PC-9 (cell line): ENCODE measurements at regions not wholly inside any gene's neighbourhood (a gene's known extent, or its start where the extent isn't known, plus 50 kb on each side); places are given as distances from the start of the nearest gene placed in this dataset.

ENCODE experiments used
- BruUV-seq: library from RNA; stranded (reverse); fragments of 400-500 nt; replicated peaks from 2 replicates; lab custom pipeline; 2021; lab: Mats Ljungman, UMichigan
- CTCF ChIA-PET: fragments of 300-600 bp; sonication (Branson Sonifier 250); formaldehyde crosslinking; loops from one replicate; lab custom pipeline; 2022; ENCODE audit warnings: antibody characterized with exemption; lab: Charles Lee
- POLR2A ChIA-PET: fragments of 300-600 bp; sonication (Branson Sonifier 250); formaldehyde crosslinking; loops from one replicate; lab custom pipeline; 2022; ENCODE audit warnings: antibody characterized with exemption; ENCODE audit not compliant: unreplicated experiment; lab: Charles Lee
- DNase-seq, 2 experiments: peaks; one replicate each; pipeline versions ENCODE4 v3.0.0 to v3.0.0-alpha.2; 2015 to 2022; ENCODE audit warnings: mixed read lengths in 1 of 2
- H2AFZ ChIP-seq: fragments of 200-600 bp; sonication (generic); 2 replicates; pipeline ENCODE4 v1.8.1; 2017; ENCODE audit warnings: antibody characterized with exemption
- H3F3A ChIP-seq: fragments of 200-600 bp; sonication (generic); 2 replicates; pipeline ENCODE4 v1.8.1; 2017; ENCODE audit warnings: antibody characterized with exemption, mild to moderate bottlenecking, low read depth; ENCODE audit not compliant: insufficient read depth
- H3K27ac ChIP-seq: fragments of 200-600 bp; sonication (generic); 2 replicates; pipeline ENCODE4 v1.6.1; 2016; ENCODE audit warnings: mixed run types
- H3K27me3 ChIP-seq: fragments of 200-600 bp; sonication (generic); 2 replicates; pipeline ENCODE4 v1.6.1; 2016; ENCODE audit warnings: low read depth, mixed run types; ENCODE audit not compliant: insufficient read depth
- H3K36me3 ChIP-seq: fragments of 200-600 bp; sonication (generic); 2 replicates; pipeline ENCODE4 v1.6.1; 2016; ENCODE audit warnings: low read depth, mixed run types
- H3K4me1 ChIP-seq: fragments of 200-600 bp; sonication (generic); replicated peaks from 2 replicates; pipeline ENCODE4 v1.6.1; 2016; ENCODE audit warnings: mixed run types; ENCODE audit not compliant: insufficient read depth
- H3K4me2 ChIP-seq: fragments of 200-600 bp; sonication (generic); 2 replicates; pipeline ENCODE4 v1.6.1; 2017; ENCODE audit warnings: mixed run types
- H3K4me3 ChIP-seq: fragments of 200-600 bp; sonication (generic); 2 replicates; pipeline ENCODE4 v1.6.1; 2016; ENCODE audit warnings: mixed run types
- H3K79me2 ChIP-seq: fragments of 200-600 bp; sonication (generic); 2 replicates; pipeline ENCODE4 v1.6.1; 2017; ENCODE audit warnings: low read depth, mixed run types
- H3K9me2 ChIP-seq: fragments of 200-600 bp; sonication (generic); 2 replicates; pipeline ENCODE4 v1.8.1; 2017; ENCODE audit warnings: mild to moderate bottlenecking; ENCODE audit not compliant: insufficient read depth
- H3K9me3 ChIP-seq: fragments of 200-600 bp; sonication (generic); 2 replicates; pipeline ENCODE4 v1.8.1; 2016; ENCODE audit warnings: low read depth; ENCODE audit not compliant: insufficient read depth
- H4K20me1 ChIP-seq: fragments of 200-600 bp; sonication (generic); 2 replicates; pipeline ENCODE4 v1.8.1; 2017; ENCODE audit not compliant: insufficient read depth
- CTCF ChIP-seq: fragments of 200-600 bp; sonication (generic); conservative IDR thresholded peaks from 2 replicates; pipeline ENCODE4 v1.6.1; 2017; ENCODE audit warnings: mixed run types, antibody characterized with exemption, mild to moderate bottlenecking, moderate library complexity
- EZH2 ChIP-seq: fragments of 200-600 bp; sonication (generic); IDR thresholded peaks from 2 replicates; pipeline ENCODE4 v1.8.0; 2017; ENCODE audit warnings: antibody characterized with exemption, low read depth
- intact Hi-C: fragments of 100-400 bp; cut with micrococcal nuclease; formaldehyde crosslinking; loops from one replicate; pipeline ENCODE4 v1.10.0; 2022; ENCODE audit not compliant: unreplicated experiment

GRCh38 chrX:926991-927390, 285.5 kb downstream of the CRLF2 start:
- ChIA-PET POLR2A (no interaction called here), CTCF (no interaction called here)
- Histone ChIP-seq H4K20me1 (no peaks in the 10 kb centered on the region), H3K9me2 (no peaks in the 10 kb centered on the region), H3F3A (no peaks in the 10 kb centered on the region), H3K4me1 (no peaks in the 10 kb centered on the region), H3K79me2 (no peaks in the 10 kb centered on the region), H3K4me2 (no peak overlapping the region), H3K27ac (no peak overlapping the region), H3K4me3 (no peak overlapping the region), H2AFZ (no peak overlapping the region), H3K36me3 (no peaks in the 10 kb centered on the region), H3K9me3 (no peaks in the 10 kb centered on the region), H3K27me3 (no peaks in the 10 kb centered on the region)
- TF ChIP-seq EZH2, result no peak
- no peak for TF ChIP-seq CTCF
- no TSS peak for BruUV-seq
- intact Hi-C loops, result no loop called here
- DNase-seq, result no peak

GRCh38 chrX:926070-926469, 286.4 kb downstream of the CRLF2 start:
- TF ChIP-seq EZH2 (no peak), CTCF (no peak)
- Histone ChIP-seq H3K27me3 (no peaks in the 10 kb centered on the region), H3K79me2 (no peaks in the 10 kb centered on the region), H2AFZ (no peak overlapping the region), H3K36me3 (no peaks in the 10 kb centered on the region), H3K4me3 (no peak overlapping the region), H4K20me1 (no peaks in the 10 kb centered on the region), H3F3A (no peaks in the 10 kb centered on the region), H3K9me2 (no peaks in the 10 kb centered on the region), H3K9me3 (no peaks in the 10 kb centered on the region), H3K27ac (no peak overlapping the region), H3K4me1 (no peaks in the 10 kb centered on the region), H3K4me2 (no peak overlapping the region)
- CTCF ChIA-PET, result no interaction called here
- no TSS peak for BruUV-seq
- DNase-seq, result no peak
- POLR2A ChIA-PET, result no interaction called here
- intact Hi-C loops, result no loop called here

GRCh38 chrX:925652-926061, 286.8 kb downstream of the CRLF2 start:
- H2AFZ ChIP-seq, result no peak overlapping the region
- no peaks in the 10 kb centered on the region for H3K4me1 ChIP-seq
- ChIA-PET CTCF (no interaction called here), POLR2A (no interaction called here)
- no peaks in the 10 kb centered on the region for H3K36me3 ChIP-seq
- H3F3A ChIP-seq, result no peaks in the 10 kb centered on the region
- no peaks in the 10 kb centered on the region for H3K9me2 ChIP-seq
- H3K4me2 ChIP-seq, result no peak overlapping the region
- H3K4me3 ChIP-seq, result no peak overlapping the region
- no peak overlapping the region for H3K27ac ChIP-seq
- H3K9me3 ChIP-seq, result no peaks in the 10 kb centered on the region
- H4K20me1 ChIP-seq, result no peaks in the 10 kb centered on the region
- H3K79me2 ChIP-seq, result no peaks in the 10 kb centered on the region
- no TSS peak for BruUV-seq
- DNase-seq, result no peak
- intact Hi-C loops, result no loop called here
- no peak for TF ChIP-seq EZH2
- TF ChIP-seq CTCF, result no peak
- no peaks in the 10 kb centered on the region for H3K27me3 ChIP-seq
